B cell (primary cell): ENCODE measurements at regions not wholly inside any gene's neighbourhood (a gene's known extent, or its start where the extent isn't known, plus 50 kb on each side); places are given as distances from the start of the nearest gene placed in this dataset.

Source experiments
- ATAC-seq: fragments of 200-7000 bp; cut with Tn5 transposase; one replicate; pipeline ENCODE4 v1.10.0; 2021; ENCODE audit warnings: low read depth, mild to moderate bottlenecking, moderate number of reproducible peaks, moderate library complexity
- CTCF ChIA-PET: fragments of 350-600 bp; sonication (Branson Sonifier 250); formaldehyde crosslinking; loops from one replicate; lab custom pipeline; 2021; ENCODE audit warnings: antibody characterized with exemption, inconsistent platforms; lab: Charles Lee
- POLR2A ChIA-PET: fragments of 350-600 bp; sonication (Branson Sonifier 250); formaldehyde crosslinking; loops from one replicate; lab custom pipeline; 2021; ENCODE audit warnings: antibody characterized with exemption; lab: Charles Lee
- DNase-seq: peaks from one replicate; pipeline ENCODE4 v3.0.0; 2013
- H2AFZ ChIP-seq: 2 replicates; pipeline ENCODE4 v1.6.1; 2012; ENCODE audit warnings: mild to moderate bottlenecking, low read depth, low read length; ENCODE audit not compliant: insufficient read depth, poor library complexity, severe bottlenecking
- H3K27ac ChIP-seq, 2 donors: 1 replicate in 1 of 2; 2 replicates in 1 of 2; pipeline ENCODE4 v1.5.1; 2012 to 2013; ENCODE audit warnings: low read length in 2 of 2, mild to moderate bottlenecking in 2 of 2, moderate library complexity in 1 of 2
- H3K27me3 ChIP-seq, 4 experiments: fragments of 200-600 bp in 1 of 4; sonication (generic) in 1 of 4; replicated peaks in 1 of 4; 1 replicate in 2 of 4; 2 replicates in 2 of 4; pipeline versions ENCODE4 v1.6.1 to v1.7.0; 2013 to 2016; ENCODE audit warnings: low read length in 3 of 4, mild to moderate bottlenecking in 2 of 4, mixed read lengths in 1 of 4, moderate library complexity in 1 of 4; ENCODE audit not compliant: insufficient read depth in 4 of 4, control insufficient read depth in 3 of 4; ENCODE audit errors: control extremely low read depth in 1 of 4
- H3K36me3 ChIP-seq, 2 experiments: replicated peaks in 1 of 2; 1 replicate in 1 of 2; 2 replicates in 1 of 2; pipeline versions ENCODE4 v1.6.1 to v1.7.1; 2013; ENCODE audit warnings: low read length in 1 of 2; ENCODE audit not compliant: insufficient read depth in 2 of 2, control insufficient read depth in 1 of 2; ENCODE audit errors: control extremely low read depth in 1 of 2, extremely low read depth in 1 of 2
- H3K4me1 ChIP-seq, 2 donors: fragments of 200-600 bp in 1 of 2; sonication (generic) in 1 of 2; 1 replicate in 1 of 2; 2 replicates in 1 of 2; pipeline versions ENCODE4 v1.5.1 to v1.6.1; 2013 to 2017; ENCODE audit warnings: low read length in 2 of 2; ENCODE audit not compliant: control insufficient read depth in 2 of 2, insufficient read depth in 2 of 2
- H3K4me2 ChIP-seq: replicated peaks from 2 replicates; pipeline ENCODE3; 2012; ENCODE audit warnings: mild to moderate bottlenecking, low read depth, low read length; ENCODE audit not compliant: poor library complexity, severe bottlenecking
- H3K4me3 ChIP-seq, 5 experiments: fragments of 200-600 bp in 1 of 5; sonication (generic) in 1 of 5; 1 replicate in 3 of 5; 2 replicates in 2 of 5; pipeline versions ENCODE4 v1.5.1 to v1.7.0; 2011 to 2016; ENCODE audit warnings: low read length in 4 of 5, mild to moderate bottlenecking in 4 of 5, low read depth in 2 of 5, control low read depth in 1 of 5, moderate library complexity in 1 of 5; ENCODE audit not compliant: insufficient read depth in 1 of 5; ENCODE audit errors: control extremely low read depth in 1 of 5, extremely low read depth in 1 of 5
- H3K79me2 ChIP-seq: fragments of 200-600 bp; sonication (generic); one replicate; pipeline ENCODE4 v1.6.0; 2016; ENCODE audit warnings: low read length; ENCODE audit not compliant: control insufficient read depth, insufficient read depth
- H3K9ac ChIP-seq: fragments of 200-600 bp; sonication (generic); 2 replicates; pipeline ENCODE4 v1.6.1; 2017; ENCODE audit warnings: mild to moderate bottlenecking, low read length, moderate library complexity
- H3K9me3 ChIP-seq, 3 donors: one replicate each; pipeline versions ENCODE4 v1.6.1 to v1.7.1; 2013; ENCODE audit warnings: low read length in 2 of 3; ENCODE audit not compliant: control insufficient read depth in 2 of 3, insufficient read depth in 1 of 3; ENCODE audit errors: control extremely low read depth in 1 of 3
- H4K20me1 ChIP-seq: 2 replicates; pipeline ENCODE4 v1.6.0; 2012; ENCODE audit warnings: mild to moderate bottlenecking, low read length; ENCODE audit not compliant: insufficient read depth, control insufficient read depth, poor library complexity, severe bottlenecking
- H3K27ac Mint-ChIP-seq: one replicate; pipeline ENCODE4 v1.8.0; 2021; ENCODE audit warnings: mixed read lengths
- H3K27me3 Mint-ChIP-seq: one replicate; pipeline ENCODE4 v1.8.0; 2021; ENCODE audit warnings: mixed read lengths
- H3K4me1 Mint-ChIP-seq: one replicate; pipeline ENCODE4 v1.8.0; 2021; ENCODE audit warnings: mixed read lengths
- H3K4me3 Mint-ChIP-seq: one replicate; pipeline ENCODE4 v1.8.0; 2021; ENCODE audit warnings: mixed read lengths
- H3K9me3 Mint-ChIP-seq: one replicate; pipeline ENCODE4 v1.8.0; 2022; ENCODE audit warnings: mixed read lengths; ENCODE audit not compliant: insufficient read depth
- EZH2 ChIP-seq: IDR thresholded peaks from 2 replicates; pipeline ENCODE4 v1.6.1; 2012; ENCODE audit warnings: borderline replicate concordance, low read depth, mild to moderate bottlenecking, moderate library complexity, low read length; ENCODE audit not compliant: insufficient read depth, poor library complexity, severe bottlenecking
- whole genome bisulfite sequencing: methylation state at CpG from one replicate; pipeline ENCODE4 v1.1.5; 2013; ENCODE audit warnings: missing lambda C conversion rate; ENCODE audit not compliant: insufficient coverage; 5-methylcytosine and 5-hydroxymethylcytosine counted together
- intact Hi-C: fragments of 100-400 bp; cut with micrococcal nuclease; formaldehyde crosslinking; loops from one replicate; pipeline ENCODE4 v1.10.0; 2022
- TF ChIP-seq, protein P1 (sequence below): fragments of 200-600 bp; IDR thresholded peaks from one replicate; pipeline ENCODE4 v1.8.0; 2022; ENCODE audit warnings: antibody characterized with exemption, mild to moderate bottlenecking

DNA sequence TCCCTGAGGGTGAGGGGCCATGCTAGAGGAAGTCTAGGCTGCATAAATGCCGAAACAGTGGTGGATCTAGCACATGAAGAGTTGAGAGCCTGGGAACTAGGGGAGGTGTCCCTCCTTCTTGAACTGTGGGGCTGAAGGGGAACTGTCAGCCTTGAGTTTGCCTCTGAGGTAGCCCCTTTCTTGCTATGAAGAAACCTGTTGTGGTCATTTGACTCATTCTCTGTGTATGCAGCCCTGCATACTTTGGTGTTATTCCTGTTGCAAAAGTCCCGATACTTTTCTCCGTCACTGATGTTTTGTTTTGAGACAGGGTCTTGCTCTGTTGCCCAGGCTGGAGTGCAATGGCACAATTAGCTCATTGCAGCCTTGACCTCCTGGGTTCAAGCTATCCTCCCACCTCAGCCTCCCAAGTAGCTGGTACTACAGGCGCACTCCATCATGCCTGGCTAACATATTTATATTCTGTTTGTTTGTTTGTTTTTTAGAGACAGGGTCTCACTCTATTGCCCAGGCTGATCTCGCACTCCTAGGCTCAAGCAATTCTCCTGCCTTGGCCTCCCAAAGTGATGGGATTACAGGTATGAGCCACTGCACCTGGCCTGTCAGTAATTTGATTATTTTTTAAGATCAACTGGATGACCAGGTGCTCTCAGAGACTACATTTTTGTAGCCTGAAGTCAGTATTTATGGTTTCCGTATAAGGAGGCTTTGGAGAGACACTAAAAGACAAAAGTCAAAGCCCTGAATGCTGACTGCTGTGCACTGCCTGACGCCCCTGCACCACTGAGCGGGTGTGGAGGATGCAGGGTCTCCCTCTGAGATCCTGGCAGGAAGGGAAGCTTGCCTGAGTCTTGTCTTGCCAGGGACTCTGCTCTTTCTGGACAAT is 86.2 kb upstream of the KCNK12 start:
- H3K4me2 ChIP-seq = no peak overlapping the region
- H3K36me3 ChIP-seq = no peaks in the 10 kb centered on the region
- Mint-ChIP-seq H3K4me1 (peaks cover 62% of the 10 kb centered on the region), H3K27ac (peak overlapping the region; percentile 57), H3K27me3 (no peaks in the 10 kb centered on the region), H3K9me3 (no peaks in the 10 kb centered on the region), H3K4me3 (peak overlapping the region; percentile 35)
- TF ChIP-seq, protein P1, sequence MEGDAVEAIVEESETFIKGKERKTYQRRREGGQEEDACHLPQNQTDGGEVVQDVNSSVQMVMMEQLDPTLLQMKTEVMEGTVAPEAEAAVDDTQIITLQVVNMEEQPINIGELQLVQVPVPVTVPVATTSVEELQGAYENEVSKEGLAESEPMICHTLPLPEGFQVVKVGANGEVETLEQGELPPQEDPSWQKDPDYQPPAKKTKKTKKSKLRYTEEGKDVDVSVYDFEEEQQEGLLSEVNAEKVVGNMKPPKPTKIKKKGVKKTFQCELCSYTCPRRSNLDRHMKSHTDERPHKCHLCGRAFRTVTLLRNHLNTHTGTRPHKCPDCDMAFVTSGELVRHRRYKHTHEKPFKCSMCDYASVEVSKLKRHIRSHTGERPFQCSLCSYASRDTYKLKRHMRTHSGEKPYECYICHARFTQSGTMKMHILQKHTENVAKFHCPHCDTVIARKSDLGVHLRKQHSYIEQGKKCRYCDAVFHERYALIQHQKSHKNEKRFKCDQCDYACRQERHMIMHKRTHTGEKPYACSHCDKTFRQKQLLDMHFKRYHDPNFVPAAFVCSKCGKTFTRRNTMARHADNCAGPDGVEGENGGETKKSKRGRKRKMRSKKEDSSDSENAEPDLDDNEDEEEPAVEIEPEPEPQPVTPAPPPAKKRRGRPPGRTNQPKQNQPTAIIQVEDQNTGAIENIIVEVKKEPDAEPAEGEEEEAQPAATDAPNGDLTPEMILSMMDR = no peak
- TF ChIP-seq EZH2 = no peak
- no peak overlapping the region for H2AFZ ChIP-seq
- ATAC-seq (no peak), DNase-seq (no peak)
- no peak overlapping the region for H3K4me3 ChIP-seq
- intact Hi-C loops = loop anchor here (5.0 kb wide), 3 partner anchors 40 to 135 kb away; no protein-coding TSS in a partner anchor
- ChIA-PET CTCF (interaction anchor here (1.0 to 2.1 kb wide), 2 partner anchors 111 to 220 kb away, joined by 3 to 12 read pairs; no protein-coding TSS in a partner anchor), POLR2A (interaction anchor here (0.6 kb wide), 1 partner anchor 8 kb away, joined by 8 read pairs; no protein-coding TSS in a partner anchor)
- WGBS = 91% methylated on average over 7 of the region's 8 CpGs
- H3K27me3 ChIP-seq = no peaks in the 10 kb centered on the region
- peaks cover 37 to 56% of the 10 kb centered on the region in 2 donors for H3K4me1 ChIP-seq
- no peak overlapping the region for H3K27ac ChIP-seq
- H3K79me2 ChIP-seq = no peaks in the 10 kb centered on the region
- no peak overlapping the region for H3K9ac ChIP-seq
- H3K9me3 ChIP-seq = no peaks in the 10 kb centered on the region
- H4K20me1 ChIP-seq = no peaks in the 10 kb centered on the region

DNA sequence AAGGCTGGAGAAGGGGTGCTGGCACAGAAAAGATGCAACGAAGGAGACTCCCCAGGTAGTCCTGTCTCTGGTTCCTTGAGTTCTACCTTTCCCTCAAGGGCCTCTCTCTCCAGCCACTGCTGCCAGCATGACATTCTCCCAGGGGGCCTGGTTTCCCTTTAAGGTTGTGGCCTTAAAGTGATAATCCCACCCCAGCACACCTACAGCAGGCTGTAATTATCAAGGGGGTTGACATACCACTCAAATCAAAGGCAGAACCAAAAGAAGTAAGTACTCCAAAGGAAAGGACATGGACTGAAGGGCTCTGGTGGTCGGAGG is 84.7 kb upstream of the KCNK12 start:
- Histone ChIP-seq H3K9me3 (no peaks in the 10 kb centered on the region), H4K20me1 (no peaks in the 10 kb centered on the region), H3K79me2 (no peaks in the 10 kb centered on the region), H3K27me3 (no peaks in the 10 kb centered on the region), H3K4me3 (no peak overlapping the region), H2AFZ (peak overlapping the region; percentile 54), H3K4me2 (peak overlapping the region; percentile 52), H3K27ac (peak overlapping the region; percentile 13 to 67), H3K4me1 (peaks cover 37 to 56% of the 10 kb centered on the region in 2 donors), H3K36me3 (no peaks in the 10 kb centered on the region), H3K9ac (peak overlapping the region; percentile 28)
- ATAC-seq = no peak
- Mint-ChIP-seq H3K27ac (peak overlapping the region; percentile 83), H3K27me3 (no peaks in the 10 kb centered on the region), H3K4me1 (peaks cover 62% of the 10 kb centered on the region), H3K9me3 (no peaks in the 10 kb centered on the region), H3K4me3 (peak overlapping the region; percentile 60)
- TF ChIP-seq, protein P1 = no peak
- TF ChIP-seq EZH2 = no peak
- no peak for DNase-seq
- ChIA-PET POLR2A (no interaction called here), CTCF (interaction anchor here (0.7 to 1.6 kb wide), 4 partner anchors 112 to 1080 kb away, joined by 3 to 4 read pairs (median 4); no protein-coding TSS in a partner anchor)
- WGBS = 63% methylated on average over 2 of the region's 2 CpGs
- intact Hi-C loops = loop anchor here (1.0 to 5.0 kb wide), 4 partner anchors 42 to 133 kb away; no protein-coding TSS in a partner anchor
